22Rv1 (cell line): ENCODE measurements at regions not wholly inside any gene's neighbourhood (a gene's known extent, or its start where the extent isn't known, plus 50 kb on each side); places are given as distances from the start of the nearest gene placed in this dataset.

Experiments used
- ZFX ChIP-seq: fragments of 450-650 bp; IDR thresholded peaks from 2 replicates; pipeline ENCODE4 v1.6.1; 2017; ENCODE audit warnings: antibody characterized with exemption, borderline replicate concordance
- TF ChIP-seq, protein P1 (sequence below): fragments of 450-650 bp; IDR thresholded peaks from 2 replicates; pipeline ENCODE4 v1.5.1; 2017; ENCODE audit warnings: mild to moderate bottlenecking

DNA sequence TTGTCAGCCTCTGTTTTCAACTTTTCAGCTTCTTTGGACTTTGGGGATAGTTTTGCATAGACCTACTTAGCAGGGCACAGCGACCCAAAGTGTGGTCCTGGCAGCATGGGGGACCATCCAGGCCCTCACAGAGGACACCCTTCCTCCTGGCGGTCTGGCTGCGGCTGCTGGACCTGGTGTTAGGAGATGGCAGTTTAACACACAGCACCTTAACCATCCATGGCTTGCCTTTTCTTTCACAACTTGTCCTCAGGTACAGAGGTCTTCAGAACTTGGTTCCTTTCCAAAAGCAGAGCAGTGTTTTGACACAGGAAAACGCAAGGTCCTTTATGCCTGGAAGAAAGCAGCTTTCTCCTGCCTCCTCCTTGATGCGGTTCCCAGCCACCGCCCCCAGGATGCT lies 68.1 kb downstream of the RHOU start:
- TF ChIP-seq, protein P1, sequence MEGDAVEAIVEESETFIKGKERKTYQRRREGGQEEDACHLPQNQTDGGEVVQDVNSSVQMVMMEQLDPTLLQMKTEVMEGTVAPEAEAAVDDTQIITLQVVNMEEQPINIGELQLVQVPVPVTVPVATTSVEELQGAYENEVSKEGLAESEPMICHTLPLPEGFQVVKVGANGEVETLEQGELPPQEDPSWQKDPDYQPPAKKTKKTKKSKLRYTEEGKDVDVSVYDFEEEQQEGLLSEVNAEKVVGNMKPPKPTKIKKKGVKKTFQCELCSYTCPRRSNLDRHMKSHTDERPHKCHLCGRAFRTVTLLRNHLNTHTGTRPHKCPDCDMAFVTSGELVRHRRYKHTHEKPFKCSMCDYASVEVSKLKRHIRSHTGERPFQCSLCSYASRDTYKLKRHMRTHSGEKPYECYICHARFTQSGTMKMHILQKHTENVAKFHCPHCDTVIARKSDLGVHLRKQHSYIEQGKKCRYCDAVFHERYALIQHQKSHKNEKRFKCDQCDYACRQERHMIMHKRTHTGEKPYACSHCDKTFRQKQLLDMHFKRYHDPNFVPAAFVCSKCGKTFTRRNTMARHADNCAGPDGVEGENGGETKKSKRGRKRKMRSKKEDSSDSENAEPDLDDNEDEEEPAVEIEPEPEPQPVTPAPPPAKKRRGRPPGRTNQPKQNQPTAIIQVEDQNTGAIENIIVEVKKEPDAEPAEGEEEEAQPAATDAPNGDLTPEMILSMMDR: no peak
- TF ChIP-seq ZFX: no peak
